Naive thymus-derived CD4-positive, alpha-beta T cell (primary cell): ENCODE measurements at regions not wholly inside any gene's neighbourhood (a gene's known extent, or its start where the extent isn't known, plus 50 kb on each side); places are given as distances from the start of the nearest gene placed in this dataset.

Experiments
- ATAC-seq: fragments of 150-1000 bp; cut with Tn5 transposase; 2 replicates; pipeline ENCODE4 v1.10.0; 2021; ENCODE audit warnings: mild to moderate bottlenecking, moderate library complexity
- CTCF ChIA-PET: fragments of 350-600 bp; sonication (Branson Sonifier 250); formaldehyde crosslinking; loops from one replicate; lab custom pipeline; 2021; ENCODE audit warnings: antibody characterized with exemption; lab: Charles Lee
- POLR2A ChIA-PET: fragments of 350-600 bp; sonication (Branson Sonifier 250); formaldehyde crosslinking; loops from one replicate; lab custom pipeline; 2021; ENCODE audit warnings: antibody characterized with exemption, inconsistent platforms; lab: Charles Lee
- DNase-seq, 9 donors: peaks; one replicate each; pipeline versions ENCODE4 v3.0.0 to v3.0.0-alpha.2; 2020 to 2022; ENCODE audit warnings: mixed read lengths in 1 of 9
- H3K27ac ChIP-seq: one replicate; pipeline ENCODE4 v1.7.0; 2013; ENCODE audit warnings: mild to moderate bottlenecking, low read depth, low read length, moderate library complexity
- H3K27me3 ChIP-seq, 2 donors: one replicate each; pipeline ENCODE4 v1.7.0; 2013; ENCODE audit warnings: low read length in 2 of 2, mild to moderate bottlenecking in 2 of 2, moderate library complexity in 2 of 2; ENCODE audit not compliant: control insufficient read depth in 2 of 2, insufficient read depth in 2 of 2
- H3K36me3 ChIP-seq, 3 experiments: 1 replicate in 2 of 3; 2 replicates in 1 of 3; pipeline ENCODE4 v1.7.0; 2013; ENCODE audit warnings: low read length in 3 of 3, mild to moderate bottlenecking in 3 of 3, moderate library complexity in 1 of 3; ENCODE audit not compliant: insufficient read depth in 3 of 3, control insufficient read depth in 2 of 3
- H3K4me1 ChIP-seq, 2 donors: one replicate each; pipeline ENCODE4 v1.7.0; 2013; ENCODE audit warnings: low read length in 2 of 2, mild to moderate bottlenecking in 2 of 2, moderate library complexity in 1 of 2; ENCODE audit not compliant: control insufficient read depth in 2 of 2, insufficient read depth in 2 of 2
- H3K4me3 ChIP-seq: 2 replicates; pipeline ENCODE4 v1.7.0; 2013; ENCODE audit warnings: mild to moderate bottlenecking, low read length
- H3K9me3 ChIP-seq, 3 experiments: 1 replicate in 2 of 3; 2 replicates in 1 of 3; pipeline ENCODE4 v1.7.0; 2013; ENCODE audit warnings: low read length in 3 of 3; ENCODE audit not compliant: control insufficient read depth in 2 of 3
- H3K27ac Mint-ChIP-seq, 9 donors: one replicate each; pipeline ENCODE4 v1.8.0; 2020 to 2022; ENCODE audit warnings: mixed read lengths in 9 of 9, mild to moderate bottlenecking in 8 of 9, moderate library complexity in 5 of 9, inconsistent platforms in 2 of 9
- H3K27me3 Mint-ChIP-seq, 5 donors: one replicate each; pipeline ENCODE4 v1.8.0; 2021 to 2022; ENCODE audit warnings: mixed read lengths in 5 of 5, mild to moderate bottlenecking in 1 of 5
- H3K36me3 Mint-ChIP-seq, 5 donors: one replicate each; pipeline ENCODE4 v1.8.0; 2020 to 2022; ENCODE audit warnings: mixed read lengths in 5 of 5, mild to moderate bottlenecking in 3 of 5, inconsistent platforms in 1 of 5
- H3K4me1 Mint-ChIP-seq, 7 donors: one replicate each; pipeline ENCODE4 v1.8.0; 2020 to 2022; ENCODE audit warnings: mixed read lengths in 7 of 7, mild to moderate bottlenecking in 3 of 7, inconsistent platforms in 1 of 7
- H3K4me3 Mint-ChIP-seq, 10 donors: one replicate each; pipeline ENCODE4 v1.8.0; 2020 to 2022; ENCODE audit warnings: mild to moderate bottlenecking in 10 of 10, mixed read lengths in 10 of 10, moderate library complexity in 6 of 10, inconsistent platforms in 2 of 10
- H3K9me3 Mint-ChIP-seq, 11 donors: one replicate each; pipeline ENCODE4 v1.8.0; 2020 to 2022; ENCODE audit warnings: mixed read lengths in 11 of 11, mild to moderate bottlenecking in 4 of 11, inconsistent platforms in 1 of 11, moderate library complexity in 1 of 11
- intact Hi-C, 2 donors: fragments of 100-400 bp; cut with micrococcal nuclease; formaldehyde crosslinking; loops; one replicate each; pipeline ENCODE4 v1.15.1; 2023

DNA sequence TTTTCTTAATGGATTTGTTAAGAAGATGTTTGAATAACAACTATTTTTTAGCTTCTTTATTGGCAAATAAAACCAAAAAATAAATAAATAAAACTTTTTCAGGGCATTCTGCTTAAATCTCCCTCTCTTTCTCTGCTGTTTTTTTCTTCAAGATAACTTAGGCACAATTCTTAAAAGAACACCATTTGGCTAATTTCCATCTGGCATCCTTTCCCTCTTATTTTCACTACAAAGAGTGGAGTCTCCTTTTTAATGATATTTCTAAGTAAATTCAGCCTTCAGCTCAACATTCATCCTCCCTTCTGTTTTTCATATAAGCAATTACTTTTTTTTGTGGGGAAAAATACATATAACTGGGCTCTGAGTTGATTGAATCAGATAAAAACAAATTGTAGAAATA lies 88.1 kb downstream of the PCDH7 start:
- Histone ChIP-seq H3K27ac (no peak overlapping the region), H3K36me3 (no peaks in the 10 kb centered on the region), H3K4me3 (no peak overlapping the region), H3K9me3 (peaks cover 0 to 4% (median 0%) of the 10 kb centered on the region in 3 experiments), H3K27me3 (no peaks in the 10 kb centered on the region), H3K4me1 (no peaks in the 10 kb centered on the region)
- intact Hi-C loops, result no loop called here
- CTCF ChIA-PET, result no interaction called here
- peaks cover 0 to 3% (median 0%) of the 10 kb centered on the region in 5 donors for H3K36me3 Mint-ChIP-seq
- H3K4me3 Mint-ChIP-seq, result no peak overlapping the region
- no peaks in the 10 kb centered on the region for H3K27me3 Mint-ChIP-seq
- H3K4me1 Mint-ChIP-seq, result no peaks in the 10 kb centered on the region
- H3K27ac Mint-ChIP-seq, result no peak overlapping the region
- no peak for ATAC-seq
- no peak for DNase-seq
- peaks cover 0 to 18% (median 6%) of the 10 kb centered on the region in 11 donors for H3K9me3 Mint-ChIP-seq
- POLR2A ChIA-PET, result no interaction called here

DNA sequence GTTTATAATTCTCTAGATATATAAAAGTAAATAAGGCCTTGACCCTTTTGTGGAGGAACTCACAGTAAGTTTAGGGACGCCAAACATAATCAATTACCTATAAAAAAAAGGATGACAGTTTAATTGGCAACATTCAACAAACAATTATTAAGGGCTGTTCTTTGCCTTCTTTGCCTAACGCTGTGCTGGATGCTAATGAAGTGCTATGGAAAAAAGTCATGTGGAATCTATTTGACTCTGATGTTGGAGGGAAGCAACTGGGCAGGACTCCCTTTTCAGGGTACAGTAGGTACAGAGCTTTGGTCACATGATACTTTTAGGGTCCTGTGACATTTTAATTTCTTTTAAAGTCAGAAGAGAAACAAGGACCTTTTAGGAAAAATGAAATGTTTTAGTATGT lies 91.1 kb downstream of the PCDH7 start:
- intact Hi-C loops, result loop anchor here in 1 of 2 donors (10.0 kb wide), 1 partner anchor 56 kb away; no protein-coding TSS in a partner anchor
- ATAC-seq, result no peak
- no peak overlapping the region for H3K4me3 ChIP-seq

GRCh38 chr4:30815685-30816084 lies 95.5 kb downstream of the PCDH7 start:
- no peaks in the 10 kb centered on the region for H3K27me3 Mint-ChIP-seq
- no peak for ATAC-seq
- no peak overlapping the region for H3K27ac ChIP-seq
- H3K4me3 Mint-ChIP-seq, result no peak overlapping the region
- intact Hi-C loops, result loop anchor here in 1 of 2 donors (10.0 kb wide), 1 partner anchor 61 kb away; no protein-coding TSS in a partner anchor
- H3K9me3 ChIP-seq, result no peaks in the 10 kb centered on the region
- no peaks in the 10 kb centered on the region for H3K27me3 ChIP-seq
- ChIA-PET CTCF (no interaction called here), POLR2A (no interaction called here)
- no peaks in the 10 kb centered on the region for H3K36me3 ChIP-seq
- peaks cover 0 to 8% (median 2%) of the 10 kb centered on the region in 11 donors for H3K9me3 Mint-ChIP-seq
- DNase-seq, result no peak
- no peak overlapping the region for H3K4me3 ChIP-seq
- H3K36me3 Mint-ChIP-seq, result no peaks in the 10 kb centered on the region
- no peak overlapping the region for H3K27ac Mint-ChIP-seq
- H3K4me1 Mint-ChIP-seq, result no peaks in the 10 kb centered on the region
- H3K4me1 ChIP-seq, result no peaks in the 10 kb centered on the region

More for the DNA sequence above, 91.1 kb downstream of the PCDH7 start:
- Mint-ChIP-seq H3K36me3 (no peaks in the 10 kb centered on the region), H3K4me3 (no peak overlapping the region), H3K4me1 (no peaks in the 10 kb centered on the region), H3K27me3 (no peaks in the 10 kb centered on the region), H3K27ac (no peak overlapping the region), H3K9me3 (peaks cover 0 to 12% (median 2%) of the 10 kb centered on the region in 11 donors)
- CTCF ChIA-PET, result no interaction called here
- no peaks in the 10 kb centered on the region for H3K27me3 ChIP-seq
- H3K27ac ChIP-seq, result no peak overlapping the region
- POLR2A ChIA-PET, result no interaction called here
- H3K9me3 ChIP-seq, result no peaks in the 10 kb centered on the region
- no peaks in the 10 kb centered on the region for H3K4me1 ChIP-seq
- DNase-seq, result no peak
- H3K36me3 ChIP-seq, result no peaks in the 10 kb centered on the region

DNA sequence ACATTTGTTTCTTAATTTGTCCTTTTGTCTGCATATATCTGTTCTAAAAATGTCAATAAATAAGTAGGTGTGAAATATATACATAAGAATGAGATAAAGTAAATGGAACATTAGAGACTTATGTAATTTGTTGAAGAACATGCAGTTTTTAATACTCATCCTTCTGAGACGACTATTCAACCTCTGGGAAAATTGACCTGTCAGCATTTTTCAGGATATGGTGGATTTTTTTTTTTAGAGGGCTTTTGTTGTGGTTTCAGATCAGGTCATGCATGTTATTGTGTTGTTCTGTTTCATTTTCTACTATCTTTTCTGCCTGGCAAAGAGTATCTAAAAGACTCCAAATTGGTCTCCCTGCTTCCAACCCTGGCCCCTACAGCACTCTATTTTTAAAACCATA lies 97.3 kb downstream of the PCDH7 start:
- H3K4me3 ChIP-seq, result no peak overlapping the region
- no peaks in the 10 kb centered on the region for H3K36me3 ChIP-seq
- H3K27me3 Mint-ChIP-seq, result no peaks in the 10 kb centered on the region
- no peaks in the 10 kb centered on the region for H3K36me3 Mint-ChIP-seq
- no peaks in the 10 kb centered on the region for H3K4me1 Mint-ChIP-seq
- POLR2A ChIA-PET, result no interaction called here
- no peak overlapping the region for H3K4me3 Mint-ChIP-seq
- no peak for DNase-seq
- H3K9me3 ChIP-seq, result no peaks in the 10 kb centered on the region
- peaks cover 0 to 10% (median 0%) of the 10 kb centered on the region in 11 donors for H3K9me3 Mint-ChIP-seq
- intact Hi-C loops, result loop anchor here in 1 of 2 donors (10.0 kb wide), 1 partner anchor 63 kb away; no protein-coding TSS in a partner anchor
- ATAC-seq, result no peak
- no peaks in the 10 kb centered on the region for H3K4me1 ChIP-seq
- H3K27ac Mint-ChIP-seq, result no peak overlapping the region
- CTCF ChIA-PET, result no interaction called here
- no peaks in the 10 kb centered on the region for H3K27me3 ChIP-seq
- H3K27ac ChIP-seq, result no peak overlapping the region

GRCh38 chr4:30818541-30818940 lies 98.4 kb downstream of the PCDH7 start:
- no peaks in the 10 kb centered on the region for H3K4me1 ChIP-seq
- no peak for DNase-seq
- intact Hi-C loops, result loop anchor here in 1 of 2 donors (10.0 kb wide), 1 partner anchor 64 kb away; no protein-coding TSS in a partner anchor
- H3K27ac ChIP-seq, result no peak overlapping the region
- H3K4me3 ChIP-seq, result no peak overlapping the region
- ChIA-PET CTCF (no interaction called here), POLR2A (no interaction called here)
- ATAC-seq, result no peak
- H3K27me3 ChIP-seq, result no peaks in the 10 kb centered on the region
- Mint-ChIP-seq H3K27me3 (no peaks in the 10 kb centered on the region), H3K4me3 (no peak overlapping the region), H3K4me1 (no peaks in the 10 kb centered on the region), H3K27ac (no peak overlapping the region), H3K9me3 (peaks cover 0 to 12% (median 3%) of the 10 kb centered on the region in 11 donors), H3K36me3 (no peaks in the 10 kb centered on the region)
- H3K9me3 ChIP-seq, result no peaks in the 10 kb centered on the region
- H3K36me3 ChIP-seq, result no peaks in the 10 kb centered on the region

- Histone ChIP-seq H3K4me1 (no peaks in the 10 kb centered on the region), H3K27me3 (no peaks in the 10 kb centered on the region), H3K36me3 (no peaks in the 10 kb centered on the region), H3K4me3 (no peak overlapping the region), H3K27ac (no peak overlapping the region), H3K9me3 (no peaks in the 10 kb centered on the region)
- Mint-ChIP-seq H3K9me3 (peaks cover 0 to 17% (median 5%) of the 10 kb centered on the region in 11 donors), H3K4me3 (no peak overlapping the region), H3K27me3 (no peaks in the 10 kb centered on the region), H3K27ac (no peak overlapping the region), H3K4me1 (no peaks in the 10 kb centered on the region), H3K36me3 (no peaks in the 10 kb centered on the region)
- no peak for ATAC-seq
- DNase-seq, result no peak
- ChIA-PET POLR2A (no interaction called here), CTCF (no interaction called here)
- intact Hi-C loops, result no loop called here
Measured at GRCh38 chr4:30821275-30821674, 101.1 kb downstream of the PCDH7 start.

DNA sequence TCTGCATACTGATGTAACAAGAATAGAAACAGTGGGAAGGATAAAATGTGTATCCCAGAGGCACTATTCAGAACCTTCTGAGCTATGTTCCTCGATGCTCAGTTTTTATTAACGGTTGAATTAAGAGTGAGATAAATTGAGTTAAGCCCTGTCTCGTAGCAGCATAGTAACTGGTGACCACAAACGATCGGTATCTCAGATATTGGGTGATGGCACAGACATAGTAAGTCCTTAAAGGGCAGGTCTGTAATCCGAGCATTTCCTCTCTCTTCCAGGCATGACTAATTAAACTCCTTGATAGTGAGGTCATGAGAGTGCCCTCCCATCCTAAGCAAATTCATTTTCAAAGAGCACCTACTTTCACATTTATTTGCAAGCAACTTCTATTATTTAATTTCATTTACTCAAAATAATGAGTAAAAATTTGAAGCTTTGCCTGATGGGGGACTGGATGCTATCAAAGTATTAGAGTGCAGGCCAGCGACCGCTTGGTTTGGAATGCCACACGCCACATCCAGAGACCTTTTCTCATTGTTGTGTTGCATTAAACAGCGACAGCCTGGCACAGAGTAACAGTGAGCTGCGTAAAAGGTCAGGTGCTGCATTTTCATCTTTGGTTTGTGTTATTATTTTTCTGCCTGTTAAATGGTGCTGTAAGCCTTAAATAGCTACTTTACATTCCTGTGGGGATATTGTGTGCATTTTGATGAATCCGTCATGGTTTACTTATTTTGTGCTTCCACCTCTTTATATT lies 101.9 kb downstream of the PCDH7 start:
- H3K9me3 Mint-ChIP-seq, result peaks cover 0 to 17% (median 5%) of the 10 kb centered on the region in 11 donors
- no peak overlapping the region for H3K27ac ChIP-seq
- no peak overlapping the region for H3K27ac Mint-ChIP-seq
- no peaks in the 10 kb centered on the region for H3K27me3 Mint-ChIP-seq
- intact Hi-C loops, result no loop called here
- no peaks in the 10 kb centered on the region for H3K4me1 Mint-ChIP-seq
- DNase-seq, result no peak
- no peaks in the 10 kb centered on the region for H3K36me3 Mint-ChIP-seq
- ChIA-PET CTCF (no interaction called here), POLR2A (no interaction called here)
- H3K36me3 ChIP-seq, result no peaks in the 10 kb centered on the region
- ATAC-seq, result no peak
- no peak overlapping the region for H3K4me3 ChIP-seq
- no peaks in the 10 kb centered on the region for H3K9me3 ChIP-seq
- no peaks in the 10 kb centered on the region for H3K27me3 ChIP-seq
- H3K4me3 Mint-ChIP-seq, result no peak overlapping the region
- no peaks in the 10 kb centered on the region for H3K4me1 ChIP-seq
